ENCODE measurements at regions not wholly inside any gene's neighbourhood (a gene's known extent, or its start where the extent isn't known, plus 50 kb on each side); places are given as distances from the start of the nearest gene placed in this dataset.

DNA sequence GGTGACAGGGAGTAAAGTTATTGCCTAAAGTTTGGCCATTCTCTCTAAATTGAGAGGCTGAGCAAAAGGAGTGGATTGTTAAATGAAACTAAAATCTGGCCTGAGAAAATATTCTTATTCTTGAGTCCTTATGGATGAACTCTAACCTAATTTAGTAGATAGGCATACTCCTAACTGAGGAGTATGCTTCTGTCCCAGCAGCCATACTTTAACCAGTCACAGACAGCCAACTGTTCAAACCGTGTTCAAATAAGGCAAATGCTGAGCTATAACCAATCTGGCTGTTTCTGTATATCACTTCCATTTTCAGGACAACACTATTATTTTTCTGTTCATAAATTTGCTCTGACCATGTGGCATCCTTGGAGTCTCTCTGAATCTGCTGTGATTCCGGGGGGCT is 75.9 kb upstream of the RERGL start:
- TF ChIP-seq, protein P1, sequence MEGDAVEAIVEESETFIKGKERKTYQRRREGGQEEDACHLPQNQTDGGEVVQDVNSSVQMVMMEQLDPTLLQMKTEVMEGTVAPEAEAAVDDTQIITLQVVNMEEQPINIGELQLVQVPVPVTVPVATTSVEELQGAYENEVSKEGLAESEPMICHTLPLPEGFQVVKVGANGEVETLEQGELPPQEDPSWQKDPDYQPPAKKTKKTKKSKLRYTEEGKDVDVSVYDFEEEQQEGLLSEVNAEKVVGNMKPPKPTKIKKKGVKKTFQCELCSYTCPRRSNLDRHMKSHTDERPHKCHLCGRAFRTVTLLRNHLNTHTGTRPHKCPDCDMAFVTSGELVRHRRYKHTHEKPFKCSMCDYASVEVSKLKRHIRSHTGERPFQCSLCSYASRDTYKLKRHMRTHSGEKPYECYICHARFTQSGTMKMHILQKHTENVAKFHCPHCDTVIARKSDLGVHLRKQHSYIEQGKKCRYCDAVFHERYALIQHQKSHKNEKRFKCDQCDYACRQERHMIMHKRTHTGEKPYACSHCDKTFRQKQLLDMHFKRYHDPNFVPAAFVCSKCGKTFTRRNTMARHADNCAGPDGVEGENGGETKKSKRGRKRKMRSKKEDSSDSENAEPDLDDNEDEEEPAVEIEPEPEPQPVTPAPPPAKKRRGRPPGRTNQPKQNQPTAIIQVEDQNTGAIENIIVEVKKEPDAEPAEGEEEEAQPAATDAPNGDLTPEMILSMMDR (IDR thresholded peaks at IDR 0.05) = no peak
- no peak for TF ChIP-seq POLR2A (IDR thresholded peaks at IDR 0.05)

All from thyroid gland (tissue), 4 donors.